CD14-positive monocyte (primary cell): ENCODE measurements at regions not wholly inside any gene's neighbourhood (a gene's known extent, or its start where the extent isn't known, plus 50 kb on each side); places are given as distances from the start of the nearest gene placed in this dataset.

Experiments used
- DNase-seq, 3 donors: peaks; one replicate each; pipeline ENCODE4 v3.0.0-alpha.2; 2011 to 2022
- H2AFZ ChIP-seq: 2 replicates; pipeline ENCODE4 v1.6.0; 2012; ENCODE audit warnings: mild to moderate bottlenecking, low read depth, low read length, inconsistent platforms; ENCODE audit not compliant: insufficient read depth, poor library complexity, severe bottlenecking
- H3K27ac ChIP-seq, 2 donors: 1 replicate in 1 of 2; 2 replicates in 1 of 2; pipeline ENCODE4 v1.5.1; 2012 to 2013; ENCODE audit warnings: low read length in 2 of 2, control low read depth in 1 of 2, inconsistent platforms in 1 of 2, low read depth in 1 of 2, mild to moderate bottlenecking in 1 of 2
- H3K27me3 ChIP-seq, 2 donors: one replicate each; pipeline versions ENCODE4 v1.6.0 to v1.6.1; 2011 to 2013; ENCODE audit warnings: low read length in 2 of 2; ENCODE audit not compliant: control insufficient read depth in 2 of 2, insufficient read depth in 2 of 2
- H3K36me3 ChIP-seq, 2 donors: replicated peaks in 1 of 2; 1 replicate in 1 of 2; 2 replicates in 1 of 2; pipeline versions ENCODE4 v1.5.1 to v1.6.1; 2012 to 2013; ENCODE audit warnings: low read length in 2 of 2, control low read depth in 1 of 2, inconsistent platforms in 1 of 2, mild to moderate bottlenecking in 1 of 2; ENCODE audit not compliant: insufficient read depth in 2 of 2, control insufficient read depth in 1 of 2
- H3K4me1 ChIP-seq, 2 donors: 1 replicate in 1 of 2; 2 replicates in 1 of 2; pipeline versions ENCODE4 v1.5.1 to v1.6.1; 2012 to 2013; ENCODE audit warnings: low read length in 2 of 2, control low read depth in 1 of 2, inconsistent platforms in 1 of 2, mild to moderate bottlenecking in 1 of 2, moderate library complexity in 1 of 2; ENCODE audit not compliant: insufficient read depth in 2 of 2, control insufficient read depth in 1 of 2
- H3K4me2 ChIP-seq: replicated peaks from 2 replicates; pipeline ENCODE3; 2012; ENCODE audit warnings: low read length, moderate library complexity, mild to moderate bottlenecking; ENCODE audit not compliant: poor library complexity, severe bottlenecking; ENCODE audit errors: extremely low read depth
- H3K4me3 ChIP-seq, 3 experiments: fragments of 200-600 bp in 1 of 3; sonication (generic) in 1 of 3; replicated peaks in 1 of 3; 1 replicate in 2 of 3; 2 replicates in 1 of 3; pipeline ENCODE4 v1.5.1; 2011 to 2013; ENCODE audit warnings: low read length in 3 of 3, mild to moderate bottlenecking in 3 of 3, control low read depth in 2 of 3, low read depth in 2 of 3, inconsistent platforms in 1 of 3, moderate library complexity in 1 of 3
- H3K79me2 ChIP-seq: 2 replicates; pipeline ENCODE4 v1.6.0; 2012; ENCODE audit warnings: mild to moderate bottlenecking, control low read depth, inconsistent platforms, low read length, moderate library complexity; ENCODE audit not compliant: insufficient read depth
- H3K9ac ChIP-seq: 2 replicates; pipeline ENCODE4 v1.6.0; 2017; ENCODE audit warnings: low read length, mild to moderate bottlenecking; ENCODE audit not compliant: insufficient read depth, poor library complexity, severe bottlenecking
- H3K9me3 ChIP-seq, 2 donors: replicated peaks in 1 of 2; 1 replicate in 1 of 2; 2 replicates in 1 of 2; pipeline versions ENCODE4 v1.5.1 to v1.6.1; 2012 to 2013; ENCODE audit warnings: low read length in 2 of 2, control low read depth in 1 of 2; ENCODE audit not compliant: control insufficient read depth in 1 of 2, insufficient read depth in 1 of 2
- H4K20me1 ChIP-seq: 2 replicates; pipeline ENCODE4 v1.6.0; 2012; ENCODE audit warnings: mild to moderate bottlenecking, low read length, control low read depth, moderate library complexity; ENCODE audit not compliant: insufficient read depth
- H3K27ac Mint-ChIP-seq, 7 donors: one replicate each; pipeline ENCODE4 v1.8.0; 2020; ENCODE audit warnings: mild to moderate bottlenecking in 7 of 7, mixed read lengths in 7 of 7, moderate library complexity in 6 of 7, inconsistent platforms in 2 of 7
- H3K27me3 Mint-ChIP-seq, 3 donors: one replicate each; pipeline ENCODE4 v1.8.0; 2021 to 2022; ENCODE audit warnings: low read depth in 3 of 3, mild to moderate bottlenecking in 3 of 3, mixed read lengths in 3 of 3, moderate library complexity in 3 of 3, inconsistent platforms in 1 of 3
- H3K36me3 Mint-ChIP-seq, 2 donors: one replicate each; pipeline ENCODE4 v1.8.0; 2020; ENCODE audit warnings: mixed read lengths in 2 of 2, inconsistent platforms in 1 of 2, mild to moderate bottlenecking in 1 of 2
- H3K4me1 Mint-ChIP-seq: one replicate; pipeline ENCODE4 v1.8.0; 2020; ENCODE audit warnings: mild to moderate bottlenecking, mixed read lengths
- H3K4me3 Mint-ChIP-seq, 2 donors: one replicate each; pipeline ENCODE4 v1.8.0; 2020; ENCODE audit warnings: mild to moderate bottlenecking in 2 of 2, mixed read lengths in 2 of 2, moderate library complexity in 1 of 2
- H3K9me3 Mint-ChIP-seq, 7 donors: one replicate each; pipeline ENCODE4 v1.8.0; 2020 to 2022; ENCODE audit warnings: mixed read lengths in 7 of 7, mild to moderate bottlenecking in 6 of 7, moderate library complexity in 6 of 7, inconsistent platforms in 2 of 7
- WGBS: methylation state at CpG from one replicate; pipeline ENCODE4 v1.1.5; 2013; ENCODE audit warnings: missing lambda C conversion rate; ENCODE audit not compliant: insufficient coverage; 5-methylcytosine and 5-hydroxymethylcytosine counted together
- intact Hi-C, 2 donors: fragments of 100-400 bp; cut with micrococcal nuclease; formaldehyde crosslinking; loops; one replicate each; pipeline versions ENCODE4 v1.15.0 to v1.15.1; 2023
- TF ChIP-seq, protein P1 (sequence below): fragments of 200-600 bp; IDR thresholded peaks from one replicate; pipeline ENCODE4 v1.8.0; 2022; ENCODE audit warnings: antibody characterized with exemption, mild to moderate bottlenecking

- intact Hi-C loops, result no loop called here
- DNase-seq, result no peak
- H3K79me2 ChIP-seq, result no peaks in the 10 kb centered on the region
- peak overlapping the region in 1 of 7 donors; percentile 6 for H3K27ac Mint-ChIP-seq
- no peaks in the 10 kb centered on the region for H4K20me1 ChIP-seq
- no peak overlapping the region for H2AFZ ChIP-seq
- no peaks in the 10 kb centered on the region for H3K36me3 Mint-ChIP-seq
- no peak overlapping the region for H3K9ac ChIP-seq
- H3K27me3 ChIP-seq, result no peaks in the 10 kb centered on the region
- H3K4me3 Mint-ChIP-seq, result no peak overlapping the region
- H3K9me3 ChIP-seq, result no peaks in the 10 kb centered on the region
- H3K36me3 ChIP-seq, result no peaks in the 10 kb centered on the region
- 89% methylated on average over 8 of the region's 9 CpGs for WGBS
- no peak overlapping the region for H3K27ac ChIP-seq
- peaks cover 0 to 6% (median 3%) of the 10 kb centered on the region in 3 donors for H3K27me3 Mint-ChIP-seq
- no peak overlapping the region for H3K4me3 ChIP-seq
- H3K4me1 ChIP-seq, result no peaks in the 10 kb centered on the region
- TF ChIP-seq, protein P1, sequence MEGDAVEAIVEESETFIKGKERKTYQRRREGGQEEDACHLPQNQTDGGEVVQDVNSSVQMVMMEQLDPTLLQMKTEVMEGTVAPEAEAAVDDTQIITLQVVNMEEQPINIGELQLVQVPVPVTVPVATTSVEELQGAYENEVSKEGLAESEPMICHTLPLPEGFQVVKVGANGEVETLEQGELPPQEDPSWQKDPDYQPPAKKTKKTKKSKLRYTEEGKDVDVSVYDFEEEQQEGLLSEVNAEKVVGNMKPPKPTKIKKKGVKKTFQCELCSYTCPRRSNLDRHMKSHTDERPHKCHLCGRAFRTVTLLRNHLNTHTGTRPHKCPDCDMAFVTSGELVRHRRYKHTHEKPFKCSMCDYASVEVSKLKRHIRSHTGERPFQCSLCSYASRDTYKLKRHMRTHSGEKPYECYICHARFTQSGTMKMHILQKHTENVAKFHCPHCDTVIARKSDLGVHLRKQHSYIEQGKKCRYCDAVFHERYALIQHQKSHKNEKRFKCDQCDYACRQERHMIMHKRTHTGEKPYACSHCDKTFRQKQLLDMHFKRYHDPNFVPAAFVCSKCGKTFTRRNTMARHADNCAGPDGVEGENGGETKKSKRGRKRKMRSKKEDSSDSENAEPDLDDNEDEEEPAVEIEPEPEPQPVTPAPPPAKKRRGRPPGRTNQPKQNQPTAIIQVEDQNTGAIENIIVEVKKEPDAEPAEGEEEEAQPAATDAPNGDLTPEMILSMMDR, result no peak
- no peak overlapping the region for H3K4me2 ChIP-seq
- H3K4me1 Mint-ChIP-seq, result no peaks in the 10 kb centered on the region
- H3K9me3 Mint-ChIP-seq, result peaks cover 0 to 9% (median 0%) of the 10 kb centered on the region in 7 donors
Measured at GRCh38 chr10:78333362-78334143, 299.9 kb downstream of the RPS24 start.

DNA sequence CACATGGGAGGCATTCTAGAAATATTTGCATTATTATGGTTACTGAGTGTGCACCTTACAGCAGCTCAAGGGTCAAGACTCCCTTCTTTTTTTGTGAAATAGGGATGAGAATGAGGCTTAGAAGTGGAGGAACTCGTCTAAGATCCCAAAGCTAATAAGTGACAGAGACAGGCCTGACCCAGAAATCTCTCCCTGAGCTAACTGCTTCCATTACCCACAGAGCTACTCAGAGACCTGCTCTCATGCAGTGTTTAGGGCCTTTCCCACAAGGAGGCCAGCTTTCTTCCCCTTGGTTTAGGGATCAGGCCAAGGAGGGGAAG, 301.7 kb downstream of the RPS24 start:
- no peak overlapping the region for H3K4me3 Mint-ChIP-seq
- Histone ChIP-seq H3K4me3 (no peak overlapping the region), H4K20me1 (no peaks in the 10 kb centered on the region), H3K27me3 (no peaks in the 10 kb centered on the region), H3K27ac (no peak overlapping the region), H3K79me2 (no peaks in the 10 kb centered on the region), H3K4me2 (no peak overlapping the region), H3K4me1 (no peaks in the 10 kb centered on the region), H3K9ac (no peak overlapping the region), H2AFZ (no peak overlapping the region), H3K9me3 (no peaks in the 10 kb centered on the region), H3K36me3 (no peaks in the 10 kb centered on the region)
- no CpG with 5 or more reads among the region's 1 CpG for WGBS
- peaks cover 0 to 7% (median 0%) of the 10 kb centered on the region in 7 donors for H3K9me3 Mint-ChIP-seq
- intact Hi-C loops, result no loop called here
- no peak for DNase-seq
- H3K36me3 Mint-ChIP-seq, result no peaks in the 10 kb centered on the region
- peaks cover 3 to 9% (median 3%) of the 10 kb centered on the region in 3 donors for H3K27me3 Mint-ChIP-seq
- H3K4me1 Mint-ChIP-seq, result no peaks in the 10 kb centered on the region
- TF ChIP-seq, protein P1, result no peak
- H3K27ac Mint-ChIP-seq, result no peak overlapping the region
